AG09319 (cell line): ENCODE measurements at regions not wholly inside any gene's neighbourhood (a gene's known extent, or its start where the extent isn't known, plus 50 kb on each side); places are given as distances from the start of the nearest gene placed in this dataset.

Experiments used
- DNase-seq: peaks from one replicate; pipeline ENCODE4 v3.0.0-alpha.2; 2010; ENCODE audit warnings: low read depth; ENCODE audit errors: extremely low read depth
- CTCF ChIP-seq: IDR thresholded peaks from 2 replicates; pipeline ENCODE4 v1.5.1; 2011; ENCODE audit warnings: low read depth, mild to moderate bottlenecking, inconsistent platforms, low read length, moderate library complexity

GRCh38 chr3:31181661-31182060 lies 287.2 kb upstream of the GADL1 start:
- DNase-seq = no peak

GRCh38 chr3:31182661-31183060 lies 288.2 kb upstream of the GADL1 start:
- no peak for DNase-seq
- no peak for TF ChIP-seq CTCF

More at GRCh38 chr3:31181661-31182060, 287.2 kb upstream of the GADL1 start:
- no peak for TF ChIP-seq CTCF

- DNase-seq = no peak
- no peak for TF ChIP-seq CTCF
Measured at GRCh38 chr3:31184261-31185061, 290.0 kb upstream of the GADL1 start.

GRCh38 chr3:31185062-31185357 lies 290.5 kb upstream of the GADL1 start:
- no peak for TF ChIP-seq CTCF
- no peak for DNase-seq

GRCh38 chr3:31186041-31186440 lies 291.6 kb upstream of the GADL1 start:
- no peak for DNase-seq
- no peak for TF ChIP-seq CTCF

- DNase-seq = no peak
Measured at GRCh38 chr3:31187380-31187779, 292.9 kb upstream of the GADL1 start.

GRCh38 chr3:31188112-31188511 lies 293.7 kb upstream of the GADL1 start:
- TF ChIP-seq CTCF = no peak
- DNase-seq = no peak

More at GRCh38 chr3:31187380-31187779, 292.9 kb upstream of the GADL1 start:
- TF ChIP-seq CTCF = no peak
